NCI-H2107 (cell line): ENCODE measurements at regions not wholly inside any gene's neighbourhood (a gene's known extent, or its start where the extent isn't known, plus 50 kb on each side); places are given as distances from the start of the nearest gene placed in this dataset.
A peak's percentile ranks its signal among the peaks of the same experiment; 100 is the strongest.

Experiments used
- DNase-seq: peaks from one replicate; lab custom pipeline; 2025; lab: John Stamatoyannopoulos, UW

GRCh38 chr9:84393266-84393950 lies 52.9 kb upstream of the SLC28A3 start:
- no peak for DNase-seq

- no peak for DNase-seq
These were observed 53.5 kb upstream of the SLC28A3 start for GRCh38 chr9:84394036-84394435.

- DNase-seq = peak; percentile 39
These were observed 56.7 kb upstream of the SLC28A3 start for GRCh38 chr9:84397151-84397728.

- no peak for DNase-seq
These were observed 57.3 kb upstream of the SLC28A3 start for GRCh38 chr9:84397822-84398221.

- DNase-seq = no peak
These were observed 62.0 kb upstream of the SLC28A3 start for GRCh38 chr9:84402517-84402916.

- DNase-seq = no peak
These were observed 62.7 kb upstream of the SLC28A3 start for GRCh38 chr9:84403288-84403687.

GRCh38 chr9:84404095-84404686 lies 63.6 kb upstream of the SLC28A3 start:
- DNase-seq = no peak

GRCh38 chr9:84405667-84406066 lies 65.1 kb upstream of the SLC28A3 start:
- no peak for DNase-seq

- no peak for DNase-seq
These were observed 67.9 kb upstream of the SLC28A3 start for GRCh38 chr9:84408416-84408815.

GRCh38 chr9:84411683-84412267 lies 71.2 kb upstream of the SLC28A3 start:
- DNase-seq = no peak

- no peak for DNase-seq
These were observed 72.1 kb upstream of the SLC28A3 start for GRCh38 chr9:84412654-84413053.

GRCh38 chr9:84413301-84413700 lies 72.7 kb upstream of the SLC28A3 start:
- DNase-seq = no peak

GRCh38 chr9:84419031-84419602 lies 78.6 kb upstream of the SLC28A3 start:
- DNase-seq = no peak

- DNase-seq = no peak
These were observed 84.4 kb upstream of the SLC28A3 start for GRCh38 chr9:84424931-84425330.

- DNase-seq = no peak
These were observed 92.2 kb upstream of the SLC28A3 start for GRCh38 chr9:84432746-84433145.

- DNase-seq = no peak
These were observed 95.3 kb upstream of the SLC28A3 start for GRCh38 chr9:84435902-84436301.

GRCh38 chr9:84436386-84437109 lies 96.0 kb upstream of the SLC28A3 start:
- no peak for DNase-seq

GRCh38 chr9:84438391-84438790 lies 97.8 kb upstream of the SLC28A3 start:
- DNase-seq = no peak

GRCh38 chr9:84439250-84439649 lies 98.7 kb upstream of the SLC28A3 start:
- no peak for DNase-seq

GRCh38 chr9:84442712-84443111 lies 102.2 kb upstream of the SLC28A3 start:
- DNase-seq = no peak

GRCh38 chr9:84445737-84446136 lies 105.2 kb upstream of the SLC28A3 start:
- no peak for DNase-seq

GRCh38 chr9:84447305-84447704 lies 106.7 kb upstream of the SLC28A3 start:
- DNase-seq = no peak
